ENCODE measurements at regions not wholly inside any gene's neighbourhood (a gene's known extent, or its start where the extent isn't known, plus 50 kb on each side); places are given as distances from the start of the nearest gene placed in this dataset.

DNA sequence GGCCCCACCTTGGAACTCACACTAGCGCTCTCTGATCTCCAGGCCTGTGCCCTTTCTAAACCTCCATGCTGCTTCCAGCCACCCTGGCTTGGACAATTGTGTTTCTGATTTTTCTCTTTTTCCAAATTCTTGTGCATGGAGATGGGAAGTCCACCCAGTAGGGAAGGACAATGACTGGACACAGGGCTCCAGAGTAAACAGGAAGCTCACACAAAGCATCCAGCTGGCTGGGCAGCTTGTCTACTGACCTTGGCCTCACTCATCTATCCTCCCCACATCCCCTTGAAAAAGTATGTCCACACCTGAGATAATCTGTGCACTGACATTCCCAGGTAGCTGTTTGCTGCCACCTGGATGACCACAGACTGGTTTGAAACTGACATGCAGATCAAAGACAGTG lies 331.2 kb upstream of the MAF start:
- no TSS peak for BruUV-seq (replicated peaks)
- intact Hi-C loops (cut with micrococcal nuclease; ENCODE audit: unreplicated experiment): no loop called here
- DNase-seq (ENCODE audit: low spot score): no peak
- no peaks in the 10 kb centered on the region for H3K27me3 ChIP-seq (replicated peaks; ENCODE audit: insufficient read depth, low read depth, low read length, poor library complexity)
- ChIA-PET CTCF (no interaction called here), POLR2A (ENCODE audit: low non-redundant PET) (no interaction called here)
- no peaks in the 10 kb centered on the region for H3K4me1 ChIP-seq (ENCODE audit: insufficient read depth, low read length, poor library complexity, severe bottlenecking)
- H3K27ac ChIP-seq (ENCODE audit: low read depth, low read length, poor library complexity, severe bottlenecking): no peak overlapping the region
- no peak for TF ChIP-seq EZH2 (IDR thresholded peaks at IDR 0.05; ENCODE audit: borderline replicate concordance, low read depth, low read length, poor library complexity, severe bottlenecking)
- TF ChIP-seq, protein P1, sequence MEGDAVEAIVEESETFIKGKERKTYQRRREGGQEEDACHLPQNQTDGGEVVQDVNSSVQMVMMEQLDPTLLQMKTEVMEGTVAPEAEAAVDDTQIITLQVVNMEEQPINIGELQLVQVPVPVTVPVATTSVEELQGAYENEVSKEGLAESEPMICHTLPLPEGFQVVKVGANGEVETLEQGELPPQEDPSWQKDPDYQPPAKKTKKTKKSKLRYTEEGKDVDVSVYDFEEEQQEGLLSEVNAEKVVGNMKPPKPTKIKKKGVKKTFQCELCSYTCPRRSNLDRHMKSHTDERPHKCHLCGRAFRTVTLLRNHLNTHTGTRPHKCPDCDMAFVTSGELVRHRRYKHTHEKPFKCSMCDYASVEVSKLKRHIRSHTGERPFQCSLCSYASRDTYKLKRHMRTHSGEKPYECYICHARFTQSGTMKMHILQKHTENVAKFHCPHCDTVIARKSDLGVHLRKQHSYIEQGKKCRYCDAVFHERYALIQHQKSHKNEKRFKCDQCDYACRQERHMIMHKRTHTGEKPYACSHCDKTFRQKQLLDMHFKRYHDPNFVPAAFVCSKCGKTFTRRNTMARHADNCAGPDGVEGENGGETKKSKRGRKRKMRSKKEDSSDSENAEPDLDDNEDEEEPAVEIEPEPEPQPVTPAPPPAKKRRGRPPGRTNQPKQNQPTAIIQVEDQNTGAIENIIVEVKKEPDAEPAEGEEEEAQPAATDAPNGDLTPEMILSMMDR (conservative IDR thresholded peaks at IDR 0.05; ENCODE audit: low read depth, low read length): no peak
- H3K9me3 ChIP-seq (ENCODE audit: low read depth, low read length, poor library complexity, severe bottlenecking): peaks cover 7% of the 10 kb centered on the region
- no peaks in the 10 kb centered on the region for H3K36me3 ChIP-seq (ENCODE audit: insufficient read depth, low read length, poor library complexity, severe bottlenecking)
- no peak overlapping the region for H3K4me3 ChIP-seq (ENCODE audit: low read depth, low read length, poor library complexity, severe bottlenecking)

DNA sequence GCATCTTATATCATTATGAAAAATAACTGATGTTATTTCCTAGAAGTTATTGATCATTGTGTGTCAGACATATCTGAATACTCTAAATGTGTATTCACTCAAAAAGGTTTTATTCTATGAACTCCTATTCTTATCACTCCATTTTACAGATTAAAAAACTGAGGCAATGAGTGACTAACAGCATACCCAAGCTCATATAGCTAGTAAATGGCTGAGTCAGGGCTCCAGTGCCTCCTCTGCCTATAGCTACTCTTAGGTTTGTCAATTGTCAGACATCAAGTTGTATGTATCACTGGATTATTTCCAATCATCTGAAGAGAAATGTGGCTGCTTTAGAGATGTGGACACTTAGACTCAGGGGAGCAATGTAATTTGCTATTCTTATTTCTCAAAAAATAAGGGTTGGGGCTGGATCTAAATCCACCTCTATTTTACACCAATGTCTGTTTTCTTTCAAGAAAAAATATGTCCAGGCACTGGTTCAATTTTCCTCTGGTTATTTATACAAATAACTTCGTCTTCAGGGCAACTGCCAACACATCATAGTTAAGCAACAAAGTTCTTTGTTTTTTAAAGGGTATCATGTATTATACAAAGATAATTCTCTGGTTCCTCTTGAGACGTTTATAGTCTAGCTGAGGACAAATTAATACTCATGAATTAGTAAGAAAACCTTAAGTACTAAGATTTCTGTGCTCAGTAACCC lies 328.9 kb upstream of the MAF start:
- DNase-seq (ENCODE audit: low spot score): no peak
- ChIA-PET POLR2A (ENCODE audit: low non-redundant PET) (no interaction called here), CTCF (no interaction called here)
- no peaks in the 10 kb centered on the region for H3K27me3 ChIP-seq (replicated peaks; ENCODE audit: insufficient read depth, low read depth, low read length, poor library complexity)
- BruUV-seq (replicated peaks): no TSS peak
- intact Hi-C loops (cut with micrococcal nuclease; ENCODE audit: unreplicated experiment): no loop called here
- H3K4me1 ChIP-seq (ENCODE audit: insufficient read depth, low read length, poor library complexity, severe bottlenecking): no peaks in the 10 kb centered on the region
- H3K36me3 ChIP-seq (ENCODE audit: insufficient read depth, low read length, poor library complexity, severe bottlenecking): no peaks in the 10 kb centered on the region
- TF ChIP-seq, protein P1 (conservative IDR thresholded peaks at IDR 0.05; ENCODE audit: low read depth, low read length): no peak
- TF ChIP-seq EZH2 (IDR thresholded peaks at IDR 0.05; ENCODE audit: borderline replicate concordance, low read depth, low read length, poor library complexity, severe bottlenecking): no peak
- H3K4me3 ChIP-seq (ENCODE audit: low read depth, low read length, poor library complexity, severe bottlenecking): no peak overlapping the region
- peaks cover 5% of the 10 kb centered on the region for H3K9me3 ChIP-seq (ENCODE audit: low read depth, low read length, poor library complexity, severe bottlenecking)
- no peak overlapping the region for H3K27ac ChIP-seq (ENCODE audit: low read depth, low read length, poor library complexity, severe bottlenecking)

DNA sequence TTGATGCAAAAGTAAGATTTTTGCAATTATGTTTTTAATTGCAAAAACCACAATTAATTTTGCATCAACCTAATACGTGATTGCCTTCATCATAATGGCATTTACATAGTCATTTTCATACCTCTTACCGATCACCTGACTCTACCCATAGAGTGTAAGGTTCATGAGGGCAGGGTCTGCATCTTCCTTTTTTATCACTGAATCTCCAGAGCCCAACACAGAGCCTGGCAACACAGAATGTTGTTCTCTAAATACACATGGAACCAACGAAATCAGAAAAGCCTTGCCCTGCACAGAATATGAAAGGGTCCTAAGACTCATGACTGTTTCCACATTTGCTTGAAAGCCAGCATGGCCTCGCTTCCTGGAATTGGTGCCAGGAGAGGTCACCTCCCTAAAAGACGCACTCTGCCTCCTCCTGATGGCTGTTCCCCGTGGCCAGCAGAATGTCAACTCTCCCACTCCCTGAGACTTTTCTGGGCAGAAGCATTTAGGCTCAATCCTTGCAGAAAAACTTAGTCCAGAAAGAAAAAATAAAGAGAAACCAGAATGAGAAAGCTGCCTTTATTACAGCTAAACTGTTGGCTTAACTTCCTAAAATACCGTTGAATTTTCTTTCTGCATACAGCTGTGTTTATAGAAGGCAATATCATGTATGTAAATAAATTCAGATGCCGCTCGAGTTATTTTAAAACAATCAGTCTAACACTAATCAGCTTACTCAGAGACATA lies 327.8 kb upstream of the MAF start:
- intact Hi-C loops (cut with micrococcal nuclease; ENCODE audit: unreplicated experiment): no loop called here
- H3K27me3 ChIP-seq (replicated peaks; ENCODE audit: insufficient read depth, low read depth, low read length, poor library complexity): no peaks in the 10 kb centered on the region
- ChIA-PET CTCF (no interaction called here), POLR2A (ENCODE audit: low non-redundant PET) (no interaction called here)
- no peaks in the 10 kb centered on the region for H3K9me3 ChIP-seq (ENCODE audit: low read depth, low read length, poor library complexity, severe bottlenecking)
- H3K4me3 ChIP-seq (ENCODE audit: low read depth, low read length, poor library complexity, severe bottlenecking): no peak overlapping the region
- H3K27ac ChIP-seq (ENCODE audit: low read depth, low read length, poor library complexity, severe bottlenecking): no peak overlapping the region
- no peaks in the 10 kb centered on the region for H3K36me3 ChIP-seq (ENCODE audit: insufficient read depth, low read length, poor library complexity, severe bottlenecking)
- no peaks in the 10 kb centered on the region for H3K4me1 ChIP-seq (ENCODE audit: insufficient read depth, low read length, poor library complexity, severe bottlenecking)
- no peak for DNase-seq (ENCODE audit: low spot score)
- TF ChIP-seq, protein P1 (conservative IDR thresholded peaks at IDR 0.05; ENCODE audit: low read depth, low read length): no peak
- TF ChIP-seq EZH2 (IDR thresholded peaks at IDR 0.05; ENCODE audit: borderline replicate concordance, low read depth, low read length, poor library complexity, severe bottlenecking): no peak
- BruUV-seq (replicated peaks): no TSS peak
